Colonic mucosa (tissue), 4 donors: ENCODE measurements at regions not wholly inside any gene's neighbourhood (a gene's known extent, or its start where the extent isn't known, plus 50 kb on each side); places are given as distances from the start of the nearest gene placed in this dataset.

ENCODE experiments used
- DNase-seq: peaks from one replicate; pipeline ENCODE4 v3.0.0-alpha.2; 2020
- H3K27ac ChIP-seq: fragments of 200-600 bp; one replicate; pipeline ENCODE4 v1.8.0; 2021
- H3K27me3 ChIP-seq: fragments of 200-600 bp; one replicate; pipeline ENCODE4 v1.8.0; 2021
- H3K36me3 ChIP-seq: fragments of 200-600 bp; one replicate; pipeline ENCODE4 v1.8.0; 2021
- H3K4me1 ChIP-seq: fragments of 200-600 bp; one replicate; pipeline ENCODE4 v1.8.0; 2021; ENCODE audit warnings: mild to moderate bottlenecking
- H3K4me3 ChIP-seq: fragments of 200-600 bp; one replicate; pipeline ENCODE4 v1.8.0; 2021
- H3K9ac ChIP-seq, 2 donors: one replicate each; pipeline ENCODE4 v1.7.0; 2013; ENCODE audit warnings: control low read depth in 2 of 2, low read depth in 2 of 2, low read length in 2 of 2
- H3K9me3 ChIP-seq: fragments of 200-600 bp; one replicate; pipeline ENCODE4 v1.8.0; 2021
- intact Hi-C: fragments of 100-400 bp; cut with DNase I; formaldehyde crosslinking; loops from one replicate; pipeline ENCODE4 v1.14.1; 2022
- TF ChIP-seq, protein P1 (sequence below): fragments of 200-600 bp; IDR thresholded peaks from one replicate; pipeline ENCODE4 v1.8.0; 2022; ENCODE audit warnings: antibody characterized with exemption, mild to moderate bottlenecking
- donor health status: healthy.
- donor health status: DM: no; HTN: no; CAD: no.
- donor health status: DM: no; HTN: no; CAD: no.

DNA sequence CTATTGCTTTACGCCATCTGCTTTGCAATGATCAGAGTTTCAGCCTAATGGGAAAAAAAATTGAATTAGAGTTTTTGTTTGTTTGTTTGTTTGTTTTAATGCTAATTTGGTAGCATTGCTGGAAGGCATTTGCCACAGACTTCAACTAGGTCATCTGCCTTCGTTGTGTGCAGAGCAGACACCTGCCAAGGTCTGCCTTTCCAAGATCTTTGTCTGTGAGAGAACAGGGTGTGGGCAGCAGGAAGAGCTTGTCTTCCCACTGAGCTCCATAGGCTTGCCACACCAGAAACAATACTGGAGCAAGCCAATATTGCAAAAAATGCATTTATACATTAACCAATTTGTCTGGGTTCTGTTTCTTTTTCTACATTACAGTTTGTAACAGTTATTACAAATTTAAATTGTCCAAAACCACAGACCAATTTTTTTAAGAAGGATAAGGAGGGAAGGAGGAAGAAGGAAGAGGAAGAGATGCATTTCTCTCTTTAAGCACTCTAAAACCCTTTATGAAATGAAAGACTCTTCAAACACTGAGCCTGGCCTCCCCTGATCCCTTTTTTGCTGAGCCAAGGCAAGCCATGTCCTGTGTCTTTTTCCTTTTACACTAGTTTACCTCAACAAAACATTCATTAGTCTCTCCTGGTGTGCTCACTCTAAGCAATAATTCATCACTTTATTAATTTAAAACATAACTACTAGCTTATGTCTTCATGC lies 210.5 kb downstream of the SNX18 start:
- no peak for DNase-seq
- H3K27ac ChIP-seq: no peak overlapping the region
- no peaks in the 10 kb centered on the region for H3K27me3 ChIP-seq
- TF ChIP-seq, protein P1, sequence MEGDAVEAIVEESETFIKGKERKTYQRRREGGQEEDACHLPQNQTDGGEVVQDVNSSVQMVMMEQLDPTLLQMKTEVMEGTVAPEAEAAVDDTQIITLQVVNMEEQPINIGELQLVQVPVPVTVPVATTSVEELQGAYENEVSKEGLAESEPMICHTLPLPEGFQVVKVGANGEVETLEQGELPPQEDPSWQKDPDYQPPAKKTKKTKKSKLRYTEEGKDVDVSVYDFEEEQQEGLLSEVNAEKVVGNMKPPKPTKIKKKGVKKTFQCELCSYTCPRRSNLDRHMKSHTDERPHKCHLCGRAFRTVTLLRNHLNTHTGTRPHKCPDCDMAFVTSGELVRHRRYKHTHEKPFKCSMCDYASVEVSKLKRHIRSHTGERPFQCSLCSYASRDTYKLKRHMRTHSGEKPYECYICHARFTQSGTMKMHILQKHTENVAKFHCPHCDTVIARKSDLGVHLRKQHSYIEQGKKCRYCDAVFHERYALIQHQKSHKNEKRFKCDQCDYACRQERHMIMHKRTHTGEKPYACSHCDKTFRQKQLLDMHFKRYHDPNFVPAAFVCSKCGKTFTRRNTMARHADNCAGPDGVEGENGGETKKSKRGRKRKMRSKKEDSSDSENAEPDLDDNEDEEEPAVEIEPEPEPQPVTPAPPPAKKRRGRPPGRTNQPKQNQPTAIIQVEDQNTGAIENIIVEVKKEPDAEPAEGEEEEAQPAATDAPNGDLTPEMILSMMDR: no peak
- no peak overlapping the region for H3K4me3 ChIP-seq
- H3K4me1 ChIP-seq: no peaks in the 10 kb centered on the region
- intact Hi-C loops: no loop called here
- no peak overlapping the region for H3K9ac ChIP-seq
- no peaks in the 10 kb centered on the region for H3K9me3 ChIP-seq
- H3K36me3 ChIP-seq: no peaks in the 10 kb centered on the region

DNA sequence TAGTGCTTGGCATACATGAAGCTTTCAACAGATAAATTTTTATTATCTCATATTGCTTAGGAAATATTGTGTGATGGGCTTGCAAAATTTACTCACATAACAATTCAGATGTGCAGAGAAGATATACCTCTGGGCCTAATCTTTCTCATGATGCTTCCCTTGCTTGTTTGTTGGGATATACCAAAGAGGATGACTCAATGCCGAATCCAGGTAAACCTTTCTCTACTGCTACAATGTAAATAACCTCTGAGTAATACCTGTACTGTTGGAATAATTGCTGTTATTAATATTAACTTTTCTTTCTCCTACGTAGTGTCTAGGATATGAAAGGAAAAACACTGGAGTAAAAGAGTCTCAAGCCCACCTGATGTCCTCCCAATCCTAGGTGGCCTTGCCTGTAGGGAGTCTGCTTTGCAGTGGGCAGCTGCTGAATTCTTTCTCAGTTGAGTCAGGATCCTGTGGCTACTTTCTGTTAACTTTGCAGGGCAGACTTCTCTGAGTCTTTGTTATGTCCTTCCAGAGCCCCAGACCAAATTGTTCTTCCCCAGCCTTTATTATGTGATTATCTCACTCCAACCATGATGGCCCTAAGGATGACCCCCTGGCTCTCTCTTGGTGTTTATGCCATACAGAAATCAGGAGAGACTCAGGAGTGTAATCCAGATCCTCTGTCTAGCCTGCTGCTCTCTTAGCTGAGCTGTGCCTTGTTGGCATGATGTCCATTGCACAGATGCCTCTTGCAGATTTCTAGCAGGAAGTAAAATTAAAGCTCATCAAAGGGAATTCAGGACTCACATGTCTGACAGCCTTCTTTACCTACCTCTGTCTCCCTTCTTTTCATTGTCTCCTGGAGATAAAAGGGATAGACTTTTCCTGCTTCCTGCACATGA lies 208.1 kb downstream of the SNX18 start:
- Histone ChIP-seq H3K4me3 (no peak overlapping the region), H3K9me3 (no peaks in the 10 kb centered on the region), H3K27me3 (no peaks in the 10 kb centered on the region), H3K36me3 (no peaks in the 10 kb centered on the region), H3K4me1 (no peaks in the 10 kb centered on the region), H3K9ac (no peak overlapping the region), H3K27ac (no peak overlapping the region)
- no peak for DNase-seq
- intact Hi-C loops: no loop called here
- TF ChIP-seq, protein P1: no peak

DNA sequence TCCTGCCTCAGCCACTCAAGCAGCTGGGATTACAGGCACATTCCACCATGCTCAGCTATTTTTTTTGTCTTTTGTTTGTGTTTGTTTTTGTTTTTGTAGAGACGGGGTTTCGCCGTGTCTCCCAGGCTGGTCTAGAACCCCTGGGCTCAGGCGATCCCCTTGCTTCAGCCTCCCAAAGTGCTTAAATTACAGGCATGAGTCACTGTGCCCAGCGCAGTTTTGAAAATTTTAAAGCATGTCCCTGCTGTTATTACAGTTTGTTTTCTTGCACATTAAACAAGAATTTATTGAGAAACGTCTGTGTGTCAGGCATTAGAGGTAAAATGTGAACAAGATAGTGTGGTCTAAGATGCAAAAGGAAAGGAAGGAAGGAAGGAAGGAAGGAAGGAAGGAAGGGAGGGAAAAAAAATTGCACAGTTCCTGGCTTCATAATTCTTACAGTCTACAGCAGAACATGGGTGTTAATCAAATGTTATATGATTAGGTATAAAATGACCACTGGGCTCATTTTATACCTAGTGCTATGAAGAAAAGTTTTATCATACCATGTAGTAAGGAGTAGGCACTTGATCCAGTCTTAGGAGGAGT lies 205.4 kb downstream of the SNX18 start:
- H3K4me1 ChIP-seq: no peaks in the 10 kb centered on the region
- TF ChIP-seq, protein P1: no peak
- H3K9me3 ChIP-seq: no peaks in the 10 kb centered on the region
- H3K27me3 ChIP-seq: no peaks in the 10 kb centered on the region
- intact Hi-C loops: no loop called here
- no peak overlapping the region for H3K4me3 ChIP-seq
- H3K27ac ChIP-seq: no peak overlapping the region
- no peak overlapping the region for H3K9ac ChIP-seq
- H3K36me3 ChIP-seq: no peaks in the 10 kb centered on the region
- DNase-seq: no peak

DNA sequence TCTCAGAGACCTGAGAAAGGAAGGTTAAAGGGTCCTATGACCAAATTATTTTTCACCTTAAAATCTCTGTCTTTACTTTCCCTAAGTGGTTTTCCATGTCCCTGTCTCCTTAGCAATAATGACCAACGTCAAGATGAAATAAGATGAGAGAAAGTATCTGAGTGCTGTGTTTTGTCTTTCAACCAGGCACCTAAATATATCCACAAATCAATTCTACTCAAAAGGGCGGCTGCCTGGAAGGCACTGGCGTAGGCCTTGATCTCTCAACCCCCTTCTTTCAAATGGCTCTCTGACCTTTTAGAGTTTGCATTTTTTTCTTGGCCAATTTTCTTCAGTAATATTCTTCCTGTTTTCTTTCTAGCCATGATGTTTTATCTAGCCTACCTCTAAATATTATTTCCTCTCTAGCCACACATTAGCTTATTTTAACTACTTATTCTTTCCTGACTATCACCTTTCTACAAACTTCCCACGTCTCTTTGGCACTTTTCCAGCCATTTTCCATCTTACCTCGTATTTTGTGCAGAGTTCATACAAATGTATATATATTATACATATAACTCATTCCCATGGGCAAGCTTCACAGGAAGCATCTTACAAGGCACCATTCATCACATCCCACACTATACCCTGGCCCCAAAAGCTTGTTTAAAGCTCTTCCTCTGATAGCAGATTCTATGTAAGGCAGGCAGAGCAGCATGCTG lies 204.5 kb downstream of the SNX18 start:
- Histone ChIP-seq H3K27ac (no peak overlapping the region), H3K4me1 (no peaks in the 10 kb centered on the region), H3K36me3 (no peaks in the 10 kb centered on the region), H3K27me3 (no peaks in the 10 kb centered on the region), H3K9me3 (no peaks in the 10 kb centered on the region), H3K9ac (no peak overlapping the region), H3K4me3 (no peak overlapping the region)
- intact Hi-C loops: no loop called here
- TF ChIP-seq, protein P1: no peak
- no peak for DNase-seq

DNA sequence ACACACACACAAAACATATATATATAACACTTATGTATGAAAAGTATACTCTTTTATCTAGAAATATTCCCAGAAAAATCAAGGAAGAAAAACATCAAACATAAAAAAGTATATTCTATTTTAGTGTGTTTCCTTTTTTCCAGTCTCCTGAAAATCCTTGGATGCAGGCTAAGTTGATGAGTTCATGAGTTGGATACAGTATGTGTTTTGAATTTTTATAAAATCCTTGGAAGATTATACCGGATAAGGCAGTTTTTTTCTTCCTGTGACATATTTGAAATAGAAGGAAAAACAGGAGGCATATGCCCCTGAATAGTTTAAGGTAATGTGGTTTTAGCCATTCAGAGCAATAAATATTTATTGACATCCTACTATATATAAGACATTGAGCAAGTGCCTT lies 203.6 kb downstream of the SNX18 start:
- Histone ChIP-seq H3K9ac (no peak overlapping the region), H3K36me3 (no peaks in the 10 kb centered on the region), H3K27me3 (no peaks in the 10 kb centered on the region), H3K9me3 (no peaks in the 10 kb centered on the region), H3K4me1 (no peaks in the 10 kb centered on the region), H3K27ac (no peak overlapping the region), H3K4me3 (no peak overlapping the region)
- TF ChIP-seq, protein P1: no peak
- intact Hi-C loops: no loop called here
- DNase-seq: no peak
